IMR-90 (cell line): ENCODE measurements at regions not wholly inside any gene's neighbourhood (a gene's known extent, or its start where the extent isn't known, plus 50 kb on each side); places are given as distances from the start of the nearest gene placed in this dataset.

Experiments
- ATAC-seq: fragments of 200-7000 bp; cut with Tn5 transposase; 2 replicates; pipeline ENCODE4 v1.9.1; 2020; ENCODE audit warnings: low read depth, mild to moderate bottlenecking, moderate library complexity
- BruUV-seq: library from RNA; stranded (reverse); fragments of 400-500 nt; replicated peaks from 2 replicates; lab custom pipeline; 2021; lab: Mats Ljungman, UMichigan
- CTCF ChIA-PET: fragments of 300-600 bp; formaldehyde crosslinking; extraction: SDS; loops from one replicate; lab custom pipeline; 2021; ENCODE audit warnings: antibody characterized with exemption; lab: Yijun Ruan, JAX
- POLR2A ChIA-PET: fragments of 300-600 bp; sonication (Branson Sonifier 250); formaldehyde crosslinking; loops from one replicate; lab custom pipeline; 2022; ENCODE audit warnings: antibody characterized with exemption; ENCODE audit not compliant: unreplicated experiment; lab: Charles Lee
- DNase-seq: peaks from one replicate; pipeline ENCODE4 v3.0.0; 2013
- H2AFZ ChIP-seq: replicated peaks from 2 replicates; pipeline ENCODE3; 2013; ENCODE audit warnings: low read length, mild to moderate bottlenecking; ENCODE audit not compliant: poor library complexity
- H2AK5ac ChIP-seq: 2 replicates; pipeline ENCODE4 v1.6.1; 2013; ENCODE audit warnings: low read depth, low read length, inconsistent platforms
- H2AK9ac ChIP-seq: replicated peaks from 2 replicates; pipeline ENCODE3; 2013; ENCODE audit warnings: mild to moderate bottlenecking, low read depth, low read length, moderate library complexity; ENCODE audit not compliant: poor library complexity
- H2BK120ac ChIP-seq: 2 replicates; pipeline ENCODE4 v1.6.1; 2013; ENCODE audit warnings: low read depth, low read length, inconsistent platforms
- H2BK15ac ChIP-seq: 3 replicates; pipeline ENCODE4 v1.6.1; 2013; ENCODE audit warnings: low read depth, low read length, inconsistent platforms
- H2BK20ac ChIP-seq: 2 replicates; pipeline ENCODE4 v1.6.1; 2013; ENCODE audit warnings: low read depth, mild to moderate bottlenecking, inconsistent platforms, low read length, moderate library complexity
- H2BK5ac ChIP-seq: 2 replicates; pipeline ENCODE4 v1.6.1; 2013; ENCODE audit warnings: mild to moderate bottlenecking, low read depth, low read length, inconsistent platforms; ENCODE audit not compliant: poor library complexity, severe bottlenecking
- H3K14ac ChIP-seq: replicated peaks from 2 replicates; pipeline ENCODE4 v1.6.1; 2013; ENCODE audit warnings: low read depth, low read length, inconsistent platforms
- H3K18ac ChIP-seq: 2 replicates; pipeline ENCODE4 v1.6.1; 2013; ENCODE audit warnings: low read depth, low read length, control low read depth
- H3K23ac ChIP-seq: 2 replicates; pipeline ENCODE4 v1.6.1; 2013; ENCODE audit warnings: low read depth, low read length, inconsistent platforms
- H3K27ac ChIP-seq: 2 replicates; pipeline ENCODE4 v1.5.1; 2013; ENCODE audit warnings: mild to moderate bottlenecking, control low read depth, low read length; ENCODE audit not compliant: insufficient read depth
- H3K27me3 ChIP-seq: 2 replicates; pipeline ENCODE4 v1.6.1; 2013; ENCODE audit warnings: low read length; ENCODE audit not compliant: control insufficient read depth, insufficient read depth
- H3K36me3 ChIP-seq: 2 replicates; pipeline ENCODE4 v1.6.1; 2013; ENCODE audit warnings: low read length, mixed read lengths; ENCODE audit not compliant: control insufficient read depth, insufficient read depth
- H3K4ac ChIP-seq: 2 replicates; pipeline ENCODE4 v1.6.1; 2013; ENCODE audit warnings: low read depth, low read length, inconsistent platforms
- H3K4me1 ChIP-seq: 2 replicates; pipeline ENCODE4 v1.6.1; 2013; ENCODE audit warnings: low read length, mixed read lengths; ENCODE audit not compliant: control insufficient read depth, insufficient read depth
- H3K4me2 ChIP-seq: 2 replicates; pipeline ENCODE4 v1.6.1; 2013; ENCODE audit warnings: low read depth, mild to moderate bottlenecking, control low read depth, low read length, moderate library complexity
- H3K4me3 ChIP-seq: 2 replicates; pipeline ENCODE4 v1.5.1; 2013; ENCODE audit warnings: low read depth, mild to moderate bottlenecking, control low read depth, low read length, moderate library complexity; ENCODE audit not compliant: insufficient read depth
- H3K56ac ChIP-seq: 2 replicates; pipeline ENCODE4 v1.6.1; 2013; ENCODE audit warnings: low read length, inconsistent platforms; ENCODE audit not compliant: insufficient read depth; ENCODE audit errors: extremely low read depth
- H3K79me1 ChIP-seq, 2 experiments: 2 replicates each; pipeline ENCODE4 v1.6.1; 2013; ENCODE audit warnings: low read length in 2 of 2, inconsistent platforms in 1 of 2, low read depth in 1 of 2
- H3K9ac ChIP-seq: 2 replicates; pipeline ENCODE4 v1.6.1; 2013; ENCODE audit warnings: low read depth, low read length, control low read depth
- H3K9me1 ChIP-seq: 2 replicates; pipeline ENCODE4 v1.6.1; 2013; ENCODE audit warnings: low read length, inconsistent platforms; ENCODE audit not compliant: insufficient read depth
- H3K9me3 ChIP-seq: 2 replicates; pipeline ENCODE4 v1.6.1; 2013; ENCODE audit warnings: low read length; ENCODE audit not compliant: control insufficient read depth, insufficient read depth
- H4K20me1 ChIP-seq: 2 replicates; pipeline ENCODE4 v1.6.1; 2013; ENCODE audit warnings: low read length, inconsistent platforms; ENCODE audit not compliant: insufficient read depth
- H4K5ac ChIP-seq: 2 replicates; pipeline ENCODE4 v1.6.1; 2013; ENCODE audit warnings: mild to moderate bottlenecking, low read depth, low read length, control low read depth
- H4K8ac ChIP-seq, 2 experiments: 2 replicates each; pipeline ENCODE4 v1.6.1; 2013; ENCODE audit warnings: low read depth in 2 of 2, low read length in 2 of 2, control low read depth in 1 of 2, inconsistent platforms in 1 of 2
- H4K91ac ChIP-seq: 2 replicates; pipeline ENCODE4 v1.6.1; 2013; ENCODE audit warnings: low read depth, low read length, inconsistent platforms; ENCODE audit not compliant: insufficient read depth
- BHLHE40 ChIP-seq: fragments of 150-350 bp; IDR thresholded peaks from 2 replicates; pipeline ENCODE4 v1.6.1; 2016; ENCODE audit warnings: mild to moderate bottlenecking, low read depth, low read length
- WGBS, 2 experiments: methylation state at CpG; one replicate each; pipeline versions ENCODE4 v1.1.5 to v1.1.7; 2013; ENCODE audit warnings: missing lambda C conversion rate in 2 of 2; ENCODE audit not compliant: insufficient read length in 1 of 2; ENCODE audit errors: extremely low coverage in 2 of 2; 5-methylcytosine and 5-hydroxymethylcytosine counted together
- dilution Hi-C: fragments of 300-500 bp; cut with HindIII; formaldehyde crosslinking; loops from one replicate; pipeline ENCODE4 v1.14.3; 2018; ENCODE audit warnings: low sequenced_read_pairs; ENCODE audit not compliant: unreplicated experiment
- in situ Hi-C: fragments of 300-500 bp; cut with MboI; formaldehyde crosslinking; loops from 3 replicates; pipeline ENCODE4 v1.14.3; 2019; ENCODE audit warnings: low sequenced_read_pairs, inconsistent platforms, mixed read lengths
- intact Hi-C: fragments of 100-400 bp; cut with micrococcal nuclease; formaldehyde crosslinking; loops from 2 replicates; pipeline ENCODE4 v1.10.0; 2022
- TF ChIP-seq, protein P1 (sequence below): fragments of 150-350 bp; IDR thresholded peaks from 2 replicates; pipeline ENCODE4 v1.6.1; 2017; ENCODE audit warnings: mild to moderate bottlenecking, antibody characterized with exemption, low read length, low read depth

DNA sequence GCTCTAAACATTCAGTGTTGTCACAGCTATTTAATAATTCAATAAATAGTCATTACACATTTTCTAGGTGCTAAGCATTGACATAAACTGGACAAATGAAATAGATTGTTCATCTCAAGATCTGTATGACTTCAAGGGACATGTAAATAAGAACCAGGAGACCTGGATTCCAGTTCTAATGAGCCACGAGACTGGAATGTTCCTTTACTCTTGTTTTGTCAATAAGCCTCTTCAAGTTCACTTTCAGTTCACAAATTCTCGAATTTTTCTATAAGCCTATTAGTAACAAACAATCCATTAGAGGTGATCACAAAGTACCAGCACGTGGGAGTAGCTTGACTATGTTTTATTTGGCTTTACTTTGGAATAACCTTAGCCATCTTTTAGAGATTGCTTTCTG, 514.0 kb upstream of the SMIM31 start:
- no peak for DNase-seq
- H2BK20ac ChIP-seq, result no peak overlapping the region
- no peak overlapping the region for H3K23ac ChIP-seq
- no peak overlapping the region for H3K56ac ChIP-seq
- H4K5ac ChIP-seq, result no peak overlapping the region
- CTCF ChIA-PET, result no interaction called here
- no CpG with 5 or more reads among the region's 3 CpGs for WGBS, 2 experiments
- dilution Hi-C loops, result no loop called here
- H4K20me1 ChIP-seq, result no peaks in the 10 kb centered on the region
- no peak overlapping the region for H2AFZ ChIP-seq
- H3K4me3 ChIP-seq, result no peak overlapping the region
- in situ Hi-C loops, result no loop called here
- no peaks in the 10 kb centered on the region for H3K79me1 ChIP-seq
- H3K4me1 ChIP-seq, result no peaks in the 10 kb centered on the region
- BruUV-seq, result no TSS peak
- H2BK5ac ChIP-seq, result no peak overlapping the region
- H3K4me2 ChIP-seq, result no peak overlapping the region
- no peak overlapping the region for H2BK15ac ChIP-seq
- POLR2A ChIA-PET, result no interaction called here
- no peak overlapping the region for H4K91ac ChIP-seq
- no peaks in the 10 kb centered on the region for H3K9me1 ChIP-seq
- no peak overlapping the region for H3K4ac ChIP-seq
- no peak overlapping the region for H3K14ac ChIP-seq
- no peak overlapping the region for H4K8ac ChIP-seq
- no peak overlapping the region for H3K18ac ChIP-seq
- no peak overlapping the region for H3K27ac ChIP-seq
- no peak overlapping the region for H2BK120ac ChIP-seq
- no peak overlapping the region for H2AK5ac ChIP-seq
- H3K9ac ChIP-seq, result no peak overlapping the region
- no peak for ATAC-seq
- no peak overlapping the region for H2AK9ac ChIP-seq
- H3K27me3 ChIP-seq, result no peaks in the 10 kb centered on the region
- H3K36me3 ChIP-seq, result no peaks in the 10 kb centered on the region
- TF ChIP-seq BHLHE40, result no peak
- TF ChIP-seq, protein P1, sequence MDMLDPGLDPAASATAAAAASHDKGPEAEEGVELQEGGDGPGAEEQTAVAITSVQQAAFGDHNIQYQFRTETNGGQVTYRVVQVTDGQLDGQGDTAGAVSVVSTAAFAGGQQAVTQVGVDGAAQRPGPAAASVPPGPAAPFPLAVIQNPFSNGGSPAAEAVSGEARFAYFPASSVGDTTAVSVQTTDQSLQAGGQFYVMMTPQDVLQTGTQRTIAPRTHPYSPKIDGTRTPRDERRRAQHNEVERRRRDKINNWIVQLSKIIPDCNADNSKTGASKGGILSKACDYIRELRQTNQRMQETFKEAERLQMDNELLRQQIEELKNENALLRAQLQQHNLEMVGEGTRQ, result no peak
- intact Hi-C loops, result no loop called here
- H3K9me3 ChIP-seq, result no peaks in the 10 kb centered on the region
